ENCODE measurements at regions not wholly inside any gene's neighbourhood (a gene's known extent, or its start where the extent isn't known, plus 50 kb on each side); places are given as distances from the start of the nearest gene placed in this dataset.

GRCh38 chr18:39635192-39635591, 2069.6 kb upstream of the CELF4 start:
- TF ChIP-seq SUZ12 (IDR thresholded peaks at IDR 0.05; ENCODE audit: extremely low read depth, insufficient read depth, insufficient read length) (no peak), ZNF274 (IDR thresholded peaks at IDR 0.05; ENCODE audit: low read depth, low read length) (no peak)

Data from NT2/D1 (cell line).